Kidney (tissue), 13 donors: ENCODE measurements at regions not wholly inside any gene's neighbourhood (a gene's known extent, or its start where the extent isn't known, plus 50 kb on each side); places are given as distances from the start of the nearest gene placed in this dataset.
A peak's percentile ranks its signal among the peaks of the same experiment; 100 is the strongest.

Source experiments
- DNase-seq, 5 donors: peaks; one replicate each; pipeline ENCODE4 v3.0.0-alpha.2; 2013 to 2020
- FAIRE-seq: peaks from 2 replicates; lab custom pipeline; 2012; peaks lifted over from hg19 to GRCh38; lab: Jason Lieb, UNC
- H3K27ac ChIP-seq, 2 donors: one replicate each; pipeline ENCODE4 v1.7.0; 2013; ENCODE audit warnings: low read depth in 2 of 2, low read length in 2 of 2, inconsistent platforms in 1 of 2
- H3K27me3 ChIP-seq: one replicate; pipeline ENCODE4 v1.7.1; 2013; ENCODE audit warnings: low read length, inconsistent platforms; ENCODE audit not compliant: control insufficient read depth, insufficient read depth
- H3K36me3 ChIP-seq, 3 donors: one replicate each; pipeline versions ENCODE4 v1.7.0 to v1.7.1; 2013; ENCODE audit warnings: low read length in 3 of 3, control low read depth in 1 of 3, inconsistent platforms in 1 of 3; ENCODE audit not compliant: insufficient read depth in 3 of 3, control insufficient read depth in 2 of 3
- H3K4me1 ChIP-seq, 3 donors: one replicate each; pipeline versions ENCODE4 v1.7.0 to v1.7.1; 2013; ENCODE audit warnings: low read length in 3 of 3, inconsistent platforms in 1 of 3, low read depth in 1 of 3; ENCODE audit not compliant: control insufficient read depth in 2 of 3, insufficient read depth in 2 of 3
- H3K4me3 ChIP-seq, 3 donors: one replicate each; pipeline versions ENCODE4 v1.7.0 to v1.8.1; 2013; ENCODE audit warnings: low read length in 3 of 3, control low read depth in 1 of 3, inconsistent platforms in 1 of 3
- H3K9ac ChIP-seq, 3 donors: one replicate each; pipeline versions ENCODE4 v1.7.0 to v1.7.1; 2013; ENCODE audit warnings: low read length in 3 of 3, control low read depth in 1 of 3, inconsistent platforms in 1 of 3
- H3K9me3 ChIP-seq, 3 donors: one replicate each; pipeline versions ENCODE4 v1.7.0 to v1.7.1; 2013; ENCODE audit warnings: low read length in 3 of 3, control low read depth in 1 of 3, inconsistent platforms in 1 of 3; ENCODE audit not compliant: control insufficient read depth in 2 of 3, insufficient read depth in 1 of 3
- CTCF ChIP-seq: IDR thresholded peaks from 3 replicates; pipeline ENCODE4 v1.5.1; 2012; ENCODE audit warnings: mild to moderate bottlenecking, moderate library complexity, borderline replicate concordance; ENCODE audit not compliant: insufficient read depth; ENCODE audit errors: extremely low read depth
- intact Hi-C: fragments of 100-400 bp; cut with DNase I; formaldehyde crosslinking; loops from one replicate; pipeline ENCODE4 v1.11.1; 2022
- donor health status: control.
- donor health status: control.
- donor health status: control.
- donor health status: control.
- donor health status: control.
- donor health status: DM: yes; HTN: yes; CAD: no.
- donor health status: Normal renal cell carcinoma (clear cell type).

DNA sequence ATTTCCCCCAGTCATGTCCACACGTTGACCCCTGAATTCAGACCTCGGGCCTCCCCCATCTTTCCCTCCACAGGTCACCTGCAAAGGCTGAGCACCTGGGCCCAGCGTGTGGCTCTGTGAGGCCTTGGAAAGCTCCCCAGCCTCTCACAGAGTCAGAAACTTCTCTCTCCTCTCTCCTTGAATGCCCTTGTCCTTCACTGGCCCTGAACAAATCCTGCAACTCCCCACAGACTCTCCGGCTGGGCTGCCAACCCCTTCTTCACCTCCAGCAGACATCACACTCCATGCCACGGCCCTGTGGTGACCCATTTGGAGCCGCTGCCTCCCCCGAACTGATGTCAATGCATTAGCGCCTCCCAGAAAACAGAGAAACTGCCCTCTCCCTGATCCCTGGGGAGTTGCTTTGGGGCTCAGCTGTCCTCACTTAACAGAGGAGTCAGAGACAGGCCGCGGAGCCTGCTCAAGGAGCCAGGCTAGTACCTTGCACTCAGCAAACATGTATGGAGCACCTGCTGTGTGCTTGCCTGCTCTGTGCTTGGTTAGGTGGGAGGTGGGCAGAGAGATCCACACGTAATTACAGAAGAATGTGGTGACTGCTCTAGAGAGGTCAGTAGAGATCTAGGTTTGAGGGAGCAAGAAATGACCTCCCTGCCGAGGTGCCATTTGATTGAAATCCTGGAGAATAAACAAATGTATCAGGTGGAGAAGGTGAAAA lies 99.2 kb upstream of the PWP1 start:
- FAIRE-seq (no peak), DNase-seq (peak in 1 of 5 donors; percentile 11)
- Histone ChIP-seq H3K27ac (no peak overlapping the region), H3K9me3 (peaks cover 0 to 6% (median 0%) of the 10 kb centered on the region in 3 donors), H3K4me3 (no peak overlapping the region), H3K4me1 (no peaks in the 10 kb centered on the region), H3K9ac (no peak overlapping the region), H3K36me3 (no peaks in the 10 kb centered on the region), H3K27me3 (no peaks in the 10 kb centered on the region)
- intact Hi-C loops = no loop called here
- TF ChIP-seq CTCF = no peak

DNA sequence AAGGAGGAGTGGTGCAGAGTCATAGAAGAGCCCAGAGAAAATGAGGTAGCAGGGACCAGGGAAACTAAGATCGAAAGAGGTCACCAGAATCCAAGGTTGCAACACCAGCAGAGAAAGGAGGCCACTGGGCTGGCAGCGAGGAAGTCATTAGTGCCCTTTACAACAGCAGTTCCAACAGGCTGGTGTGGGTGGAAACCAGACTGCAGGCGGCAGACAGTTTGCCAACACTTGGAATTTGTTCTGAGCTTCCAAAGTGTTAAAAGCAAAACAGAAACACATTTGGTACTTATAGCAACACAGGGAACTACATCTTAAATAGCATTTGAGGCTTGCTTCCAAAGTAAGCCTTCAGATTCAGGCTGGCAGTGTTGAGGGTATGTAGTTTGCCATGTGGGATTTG lies 95.2 kb upstream of the PWP1 start:
- H3K27ac ChIP-seq = no peak overlapping the region
- no peaks in the 10 kb centered on the region for H3K27me3 ChIP-seq
- peaks cover 0 to 15% (median 0%) of the 10 kb centered on the region in 3 donors for H3K9me3 ChIP-seq
- intact Hi-C loops = no loop called here
- no peak overlapping the region for H3K9ac ChIP-seq
- DNase-seq (no peak), FAIRE-seq (no peak)
- no peaks in the 10 kb centered on the region for H3K4me1 ChIP-seq
- no peak for TF ChIP-seq CTCF
- H3K4me3 ChIP-seq = no peak overlapping the region
- no peaks in the 10 kb centered on the region for H3K36me3 ChIP-seq

- Histone ChIP-seq H3K27ac (no peak overlapping the region), H3K9me3 (peaks cover 0 to 15% (median 0%) of the 10 kb centered on the region in 3 donors)
- FAIRE-seq = no peak
Measured at GRCh38 chr12:107590814-107591375, 94.7 kb upstream of the PWP1 start.

More at GRCh38 chr12:107590814-107591375, 94.7 kb upstream of the PWP1 start:
- Histone ChIP-seq H3K27me3 (no peaks in the 10 kb centered on the region), H3K9ac (no peak overlapping the region), H3K4me3 (no peak overlapping the region), H3K36me3 (no peaks in the 10 kb centered on the region), H3K4me1 (no peaks in the 10 kb centered on the region)
- no peak for TF ChIP-seq CTCF
- DNase-seq = no peak
- intact Hi-C loops = no loop called here
